ENCODE measurements at regions not wholly inside any gene's neighbourhood (a gene's known extent, or its start where the extent isn't known, plus 50 kb on each side); places are given as distances from the start of the nearest gene placed in this dataset.

DNA sequence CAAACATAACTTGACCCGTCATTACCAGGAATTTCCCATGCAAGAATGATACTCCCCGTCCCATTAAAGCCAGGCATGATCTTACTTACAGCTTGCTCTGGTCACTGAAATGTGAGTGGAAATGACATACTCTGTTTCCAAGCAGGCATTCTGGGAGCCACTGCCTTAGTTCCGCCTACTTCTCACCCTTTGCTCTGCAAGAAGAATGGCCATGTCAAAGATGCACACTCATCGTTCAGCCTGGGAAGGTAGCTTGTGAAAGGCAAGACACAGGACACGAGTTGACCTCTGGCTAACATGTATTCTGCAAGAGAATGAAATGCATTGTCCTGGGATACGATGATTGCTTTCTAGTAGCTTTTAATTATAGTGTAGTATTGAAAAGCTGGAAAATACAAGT lies 1144.4 kb downstream of the NLGN4X start:
- in situ Hi-C loops (cut with HindIII; ENCODE audit: low pct_ligation_motif_present, low sequenced_read_pairs), result no loop called here
- TF ChIP-seq, protein P1, sequence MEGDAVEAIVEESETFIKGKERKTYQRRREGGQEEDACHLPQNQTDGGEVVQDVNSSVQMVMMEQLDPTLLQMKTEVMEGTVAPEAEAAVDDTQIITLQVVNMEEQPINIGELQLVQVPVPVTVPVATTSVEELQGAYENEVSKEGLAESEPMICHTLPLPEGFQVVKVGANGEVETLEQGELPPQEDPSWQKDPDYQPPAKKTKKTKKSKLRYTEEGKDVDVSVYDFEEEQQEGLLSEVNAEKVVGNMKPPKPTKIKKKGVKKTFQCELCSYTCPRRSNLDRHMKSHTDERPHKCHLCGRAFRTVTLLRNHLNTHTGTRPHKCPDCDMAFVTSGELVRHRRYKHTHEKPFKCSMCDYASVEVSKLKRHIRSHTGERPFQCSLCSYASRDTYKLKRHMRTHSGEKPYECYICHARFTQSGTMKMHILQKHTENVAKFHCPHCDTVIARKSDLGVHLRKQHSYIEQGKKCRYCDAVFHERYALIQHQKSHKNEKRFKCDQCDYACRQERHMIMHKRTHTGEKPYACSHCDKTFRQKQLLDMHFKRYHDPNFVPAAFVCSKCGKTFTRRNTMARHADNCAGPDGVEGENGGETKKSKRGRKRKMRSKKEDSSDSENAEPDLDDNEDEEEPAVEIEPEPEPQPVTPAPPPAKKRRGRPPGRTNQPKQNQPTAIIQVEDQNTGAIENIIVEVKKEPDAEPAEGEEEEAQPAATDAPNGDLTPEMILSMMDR (IDR thresholded peaks at IDR 0.05; ENCODE audit: low read depth, low read length, missing control alignments), result no peak
- Histone ChIP-seq H3K27ac (no peak overlapping the region), H3K27me3 (replicated peaks) (no peaks in the 10 kb centered on the region), H3K36me3 (replicated peaks) (no peaks in the 10 kb centered on the region), H3K4me3 (ENCODE audit: low read depth, low read length) (no peak overlapping the region)
- no peak for DNase-seq

DNA sequence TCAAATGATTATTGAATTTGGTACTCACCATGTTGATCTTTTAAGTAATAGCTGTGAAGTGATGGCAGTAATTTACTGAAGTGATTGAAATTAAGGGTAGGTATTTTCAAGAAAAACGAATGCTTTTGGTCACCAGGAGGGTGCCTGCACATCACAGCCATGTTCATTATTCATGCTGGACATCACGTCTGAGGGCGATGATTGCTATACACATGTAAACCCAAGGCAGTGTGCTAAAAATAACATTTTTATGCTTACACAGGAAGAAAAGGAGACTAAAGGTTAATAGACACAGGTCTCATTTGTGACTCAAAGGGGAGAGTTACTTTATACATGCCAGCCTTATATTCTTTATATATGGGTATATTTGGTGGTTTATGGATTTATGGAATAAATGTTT lies 1146.0 kb downstream of the NLGN4X start:
- DNase-seq, result no peak
- H3K36me3 ChIP-seq (replicated peaks), result no peaks in the 10 kb centered on the region
- TF ChIP-seq, protein P1 (IDR thresholded peaks at IDR 0.05; ENCODE audit: low read depth, low read length, missing control alignments), result no peak
- no peak overlapping the region for H3K4me3 ChIP-seq (ENCODE audit: low read depth, low read length)
- H3K27ac ChIP-seq, result no peak overlapping the region
- H3K27me3 ChIP-seq (replicated peaks), result no peaks in the 10 kb centered on the region
- in situ Hi-C loops (cut with HindIII; ENCODE audit: low pct_ligation_motif_present, low sequenced_read_pairs), result no loop called here

DNA sequence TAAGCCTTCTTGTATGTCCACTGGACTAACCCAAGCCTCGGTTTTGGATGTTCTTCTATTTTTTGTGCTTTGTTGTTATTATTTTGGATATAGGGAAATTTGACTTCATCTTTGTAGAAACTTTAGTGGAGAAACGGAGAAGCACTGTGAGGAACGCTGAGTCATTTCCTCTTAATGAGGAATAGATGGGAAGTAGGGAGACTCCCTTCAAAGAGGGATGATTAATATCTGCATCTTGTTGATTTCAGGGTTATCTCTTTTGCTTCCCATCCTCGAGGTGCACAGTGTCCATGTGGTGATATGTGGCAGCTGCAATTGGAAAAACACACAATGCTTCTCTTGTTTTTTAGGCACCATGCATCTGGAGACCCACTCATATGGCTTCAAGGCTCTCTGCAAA lies 1147.9 kb downstream of the NLGN4X start:
- TF ChIP-seq, protein P1 (IDR thresholded peaks at IDR 0.05; ENCODE audit: low read depth, low read length, missing control alignments), result no peak
- Histone ChIP-seq H3K4me3 (ENCODE audit: low read depth, low read length) (no peak overlapping the region), H3K27me3 (replicated peaks) (no peaks in the 10 kb centered on the region), H3K27ac (no peak overlapping the region), H3K36me3 (replicated peaks) (no peaks in the 10 kb centered on the region)
- in situ Hi-C loops (cut with HindIII; ENCODE audit: low pct_ligation_motif_present, low sequenced_read_pairs), result no loop called here
- DNase-seq, result no peak

DNA sequence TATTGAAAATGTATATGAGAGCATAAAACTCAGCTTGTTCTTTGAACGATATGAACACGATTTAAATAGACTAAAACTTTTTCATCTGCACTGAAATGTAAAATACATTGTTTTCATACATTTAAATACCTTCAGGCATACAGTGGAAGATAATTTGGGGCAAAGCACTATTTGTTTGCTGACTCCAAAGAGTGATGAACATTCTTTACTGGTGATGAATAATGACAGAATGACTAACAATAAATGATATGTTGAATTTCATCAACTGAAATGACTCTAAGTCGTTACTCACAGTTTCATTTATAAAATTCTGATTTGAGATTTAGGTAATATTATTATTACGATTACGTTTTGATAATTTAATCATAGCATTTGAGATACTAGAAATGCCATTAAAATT lies 1160.1 kb downstream of the NLGN4X start:
- Histone ChIP-seq H3K27ac (no peak overlapping the region), H3K4me3 (ENCODE audit: low read depth, low read length) (no peak overlapping the region), H3K36me3 (replicated peaks) (no peaks in the 10 kb centered on the region), H3K27me3 (replicated peaks) (no peaks in the 10 kb centered on the region)
- TF ChIP-seq, protein P1 (IDR thresholded peaks at IDR 0.05; ENCODE audit: low read depth, low read length, missing control alignments), result no peak
- in situ Hi-C loops (cut with HindIII; ENCODE audit: low pct_ligation_motif_present, low sequenced_read_pairs), result no loop called here
- DNase-seq, result no peak

DNA sequence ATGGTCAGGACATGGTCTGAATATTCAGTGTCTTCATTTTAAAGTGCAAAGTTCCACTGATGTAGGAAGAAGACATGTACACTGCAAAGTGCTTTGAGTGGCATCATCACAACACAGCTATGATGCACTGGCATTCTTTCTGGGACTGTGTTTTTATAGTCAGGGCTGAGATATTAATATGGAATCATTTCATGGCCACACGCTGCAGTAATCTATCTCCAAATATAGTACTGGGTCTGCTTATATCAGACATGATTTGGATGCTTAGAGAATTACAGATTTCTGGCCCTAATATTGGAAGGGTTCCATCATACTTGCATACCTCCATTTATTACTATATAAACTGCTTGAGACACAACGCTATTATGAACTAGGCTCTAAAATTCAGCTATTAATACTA lies 1170.9 kb downstream of the NLGN4X start:
- H3K36me3 ChIP-seq (replicated peaks), result no peaks in the 10 kb centered on the region
- H3K4me3 ChIP-seq (ENCODE audit: low read depth, low read length), result no peak overlapping the region
- no peaks in the 10 kb centered on the region for H3K27me3 ChIP-seq (replicated peaks)
- in situ Hi-C loops (cut with HindIII; ENCODE audit: low pct_ligation_motif_present, low sequenced_read_pairs), result no loop called here
- TF ChIP-seq, protein P1 (IDR thresholded peaks at IDR 0.05; ENCODE audit: low read depth, low read length, missing control alignments), result no peak
- no peak for DNase-seq
- H3K27ac ChIP-seq, result no peak overlapping the region

DNA sequence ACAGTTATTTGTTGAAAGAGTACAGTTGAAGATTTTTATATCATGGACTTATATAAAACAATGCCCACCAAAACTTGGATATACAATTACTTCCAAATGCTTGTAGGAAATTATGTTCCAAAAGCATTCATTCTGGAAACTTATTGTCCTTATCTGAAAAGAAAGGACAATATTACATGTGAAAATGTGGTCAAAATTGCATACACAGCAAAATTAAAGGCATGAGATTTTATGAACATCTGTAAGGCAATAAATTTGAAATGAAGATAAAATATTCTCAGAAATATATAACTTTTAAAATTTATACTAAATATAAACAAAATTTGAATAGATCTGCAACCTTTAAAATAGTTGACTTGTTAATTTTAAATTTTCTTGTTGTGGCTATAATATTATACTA lies 1173.8 kb downstream of the NLGN4X start:
- Histone ChIP-seq H3K27ac (no peak overlapping the region), H3K4me3 (ENCODE audit: low read depth, low read length) (no peak overlapping the region), H3K27me3 (replicated peaks) (no peaks in the 10 kb centered on the region), H3K36me3 (replicated peaks) (no peaks in the 10 kb centered on the region)
- in situ Hi-C loops (cut with HindIII; ENCODE audit: low pct_ligation_motif_present, low sequenced_read_pairs), result no loop called here
- TF ChIP-seq, protein P1 (IDR thresholded peaks at IDR 0.05; ENCODE audit: low read depth, low read length, missing control alignments), result no peak
- no peak for DNase-seq

Measured in brain microvascular endothelial cell (primary cell).